Right lobe of liver (tissue), 6 donors: ENCODE measurements at regions not wholly inside any gene's neighbourhood (a gene's known extent, or its start where the extent isn't known, plus 50 kb on each side); places are given as distances from the start of the nearest gene placed in this dataset.
A peak's percentile ranks its signal among the peaks of the same experiment; 100 is the strongest.
"Not testable (repeated sequence)": the region's sequence is repeated elsewhere in the genome, so short reads cannot be mapped to it uniquely, and the experiment has no call there.

Source experiments
- ATAC-seq, 4 donors: fragments of 200-7000 bp; cut with Tn5 transposase; one replicate each; pipeline ENCODE4 v1.9.1; 2020; ENCODE audit warnings: mild to moderate bottlenecking in 4 of 4, moderate library complexity in 4 of 4
- DNase-seq, 3 donors: peaks; one replicate each; pipeline ENCODE4 v3.0.0-alpha.2; 2020
- H3K27ac ChIP-seq, 3 donors: fragments of 200-600 bp; one replicate each; pipeline ENCODE4 v1.8.0; 2022
- H3K27me3 ChIP-seq, 2 donors: fragments of 200-600 bp; one replicate each; pipeline ENCODE4 v1.8.0; 2022
- H3K36me3 ChIP-seq, 4 donors: fragments of 200-600 bp; sonication (generic) in 1 of 4; one replicate each; pipeline versions ENCODE4 v1.5.1 to v1.8.0; 2017 to 2022; ENCODE audit warnings: control low read depth in 1 of 4
- H3K4me1 ChIP-seq, 4 donors: fragments of 200-600 bp; sonication (generic) in 1 of 4; one replicate each; pipeline versions ENCODE4 v1.5.1 to v1.8.0; 2017 to 2022; ENCODE audit warnings: control low read depth in 1 of 4
- H3K4me3 ChIP-seq, 3 donors: fragments of 200-600 bp; one replicate each; pipeline ENCODE4 v1.8.0; 2022
- H3K9me3 ChIP-seq, 4 donors: fragments of 200-600 bp; sonication (generic) in 1 of 4; one replicate each; pipeline versions ENCODE4 v1.5.1 to v1.8.0; 2017 to 2022; ENCODE audit warnings: control low read depth in 1 of 4
- POLR2A ChIP-seq: fragments of 450-650 bp; IDR thresholded peaks from one replicate; pipeline ENCODE4 v1.6.1; 2017; ENCODE audit warnings: antibody characterized with exemption, mild to moderate bottlenecking
- WGBS: methylation state at CpG from one replicate; pipeline ENCODE4 v1.1.6; 2018; ENCODE audit warnings: low coverage, low lambda C conversion rate; ENCODE audit not compliant: insufficient coverage; ENCODE audit errors: missing lambda C conversion rate; 5-methylcytosine and 5-hydroxymethylcytosine counted together
- intact Hi-C, 2 donors: fragments of 100-400 bp; cut with DNase I; formaldehyde crosslinking; loops; one replicate each; pipeline versions ENCODE4 v1.11.2 to v1.14.1; 2022
- TF ChIP-seq, protein P1 (sequence below), 4 donors: fragments of 200-600 bp in 3 of 4; fragments of 450-650 bp in 1 of 4; IDR thresholded peaks; one replicate each; pipeline versions ENCODE4 v1.5.1 to v1.8.0; 2016 to 2022; ENCODE audit warnings: antibody characterized with exemption in 4 of 4, mild to moderate bottlenecking in 2 of 4
- donor health status: DM: no; HTN: yes; CAD: no.
- donor health status: DM: no; HTN: no; CAD: no.
- donor health status: DM: no; HTN: no; CAD: no.
- donor health status: DM: no; HTN: yes; CAD: no.
- donor health status: DM: no; HTN: yes; CAD: no.

GRCh38 chr2:103387888-103388287, 626.1 kb downstream of the TMEM182 start:
- ATAC-seq (peak in 1 of 4 donors; percentile 68), DNase-seq (no peak)
- Histone ChIP-seq H3K4me1 (no peaks in the 10 kb centered on the region), H3K36me3 (no peaks in the 10 kb centered on the region), H3K27ac (no peak overlapping the region), H3K27me3 (no peaks in the 10 kb centered on the region), H3K9me3 (no peaks in the 10 kb centered on the region), H3K4me3 (no peak overlapping the region)
- intact Hi-C loops: no loop called here
- 40% methylated on average over 5 of the region's 5 CpGs for WGBS
- TF ChIP-seq POLR2A: no peak
- TF ChIP-seq, protein P1, sequence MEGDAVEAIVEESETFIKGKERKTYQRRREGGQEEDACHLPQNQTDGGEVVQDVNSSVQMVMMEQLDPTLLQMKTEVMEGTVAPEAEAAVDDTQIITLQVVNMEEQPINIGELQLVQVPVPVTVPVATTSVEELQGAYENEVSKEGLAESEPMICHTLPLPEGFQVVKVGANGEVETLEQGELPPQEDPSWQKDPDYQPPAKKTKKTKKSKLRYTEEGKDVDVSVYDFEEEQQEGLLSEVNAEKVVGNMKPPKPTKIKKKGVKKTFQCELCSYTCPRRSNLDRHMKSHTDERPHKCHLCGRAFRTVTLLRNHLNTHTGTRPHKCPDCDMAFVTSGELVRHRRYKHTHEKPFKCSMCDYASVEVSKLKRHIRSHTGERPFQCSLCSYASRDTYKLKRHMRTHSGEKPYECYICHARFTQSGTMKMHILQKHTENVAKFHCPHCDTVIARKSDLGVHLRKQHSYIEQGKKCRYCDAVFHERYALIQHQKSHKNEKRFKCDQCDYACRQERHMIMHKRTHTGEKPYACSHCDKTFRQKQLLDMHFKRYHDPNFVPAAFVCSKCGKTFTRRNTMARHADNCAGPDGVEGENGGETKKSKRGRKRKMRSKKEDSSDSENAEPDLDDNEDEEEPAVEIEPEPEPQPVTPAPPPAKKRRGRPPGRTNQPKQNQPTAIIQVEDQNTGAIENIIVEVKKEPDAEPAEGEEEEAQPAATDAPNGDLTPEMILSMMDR (IDR thresholded peaks at IDR 0.05): no peak

DNA sequence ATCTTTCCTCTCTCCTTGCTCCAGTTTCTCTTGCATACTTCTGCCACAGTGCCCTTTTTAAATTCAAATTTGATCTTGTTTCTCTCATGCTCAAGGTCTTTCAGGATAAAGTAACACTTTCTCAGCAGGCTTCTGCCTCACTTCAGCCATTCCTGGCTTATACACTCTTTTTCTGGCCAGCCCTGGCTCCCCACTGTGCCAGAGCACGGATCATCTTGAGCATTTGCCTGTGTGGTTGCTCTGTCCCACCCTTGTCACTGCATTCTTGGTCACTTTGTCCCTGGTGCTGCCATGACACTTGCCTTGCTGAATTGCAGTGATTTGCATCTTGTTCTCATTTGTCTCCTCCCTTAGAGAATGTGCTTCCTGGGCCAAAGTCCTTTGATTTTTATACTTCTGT, 634.3 kb downstream of the TMEM182 start:
- Histone ChIP-seq H3K9me3 (no peaks in the 10 kb centered on the region), H3K4me1 (no peaks in the 10 kb centered on the region), H3K27ac (no peak overlapping the region), H3K4me3 (no peak overlapping the region), H3K36me3 (no peaks in the 10 kb centered on the region), H3K27me3 (no peaks in the 10 kb centered on the region)
- TF ChIP-seq, protein P1 (IDR thresholded peaks at IDR 0.05): no peak
- TF ChIP-seq POLR2A: no peak
- intact Hi-C loops: no loop called here
- WGBS: 10% methylated on average over 1 of the region's 1 CpG
- ATAC-seq: no peak
- no peak for DNase-seq

DNA sequence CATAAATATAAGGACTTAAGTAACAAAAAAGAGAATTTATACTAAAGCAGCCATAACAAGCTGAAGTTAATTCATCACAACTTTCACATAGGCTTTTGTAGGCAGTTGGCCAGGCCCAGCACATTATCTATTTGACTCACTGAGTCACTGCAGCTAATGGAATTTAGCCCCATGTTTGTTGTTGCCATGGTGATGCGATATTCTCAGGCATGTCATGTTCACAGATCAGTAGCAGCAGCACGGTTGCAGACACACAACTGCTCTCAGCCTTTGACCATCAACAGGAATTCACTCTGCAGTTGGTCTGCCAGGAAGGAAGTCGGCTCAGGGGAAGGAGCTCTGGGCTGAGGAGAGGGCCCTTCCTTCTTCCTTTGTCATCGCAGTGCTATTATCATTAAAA, 639.8 kb downstream of the TMEM182 start:
- TF ChIP-seq POLR2A: no peak
- TF ChIP-seq, protein P1 (IDR thresholded peaks at IDR 0.05): no peak
- Histone ChIP-seq H3K4me3 (no peak overlapping the region), H3K27ac (no peak overlapping the region), H3K4me1 (no peaks in the 10 kb centered on the region), H3K27me3 (no peaks in the 10 kb centered on the region), H3K36me3 (no peaks in the 10 kb centered on the region), H3K9me3 (no peaks in the 10 kb centered on the region)
- ATAC-seq (peak; percentile 81 to 97 (median 92)), DNase-seq (peak in 1 of 3 donors; percentile 35)
- intact Hi-C loops: no loop called here
- 18% methylated on average over 4 of the region's 4 CpGs for WGBS

DNA sequence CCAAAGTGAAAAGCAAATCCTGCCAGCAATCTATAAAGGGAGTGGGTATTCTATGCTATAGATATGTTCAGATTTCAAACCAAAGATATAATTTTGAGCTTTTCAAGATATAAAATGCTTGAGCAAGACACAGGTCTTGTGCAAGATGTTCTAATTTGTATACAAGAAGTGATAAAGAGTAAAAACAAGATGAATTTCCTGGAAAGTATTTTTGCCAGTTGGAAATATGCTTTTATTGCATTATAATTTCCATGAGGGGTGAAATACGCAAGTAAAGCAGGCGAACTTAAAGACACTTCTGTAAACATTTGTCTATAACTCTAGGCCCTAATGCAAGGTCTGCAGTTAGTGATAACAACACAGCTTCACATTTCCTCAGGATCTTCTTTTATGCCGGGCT, 640.5 kb downstream of the TMEM182 start:
- no peaks in the 10 kb centered on the region for H3K27me3 ChIP-seq
- intact Hi-C loops: no loop called here
- DNase-seq (no peak), ATAC-seq (no peak)
- no peaks in the 10 kb centered on the region for H3K4me1 ChIP-seq
- no peak overlapping the region for H3K27ac ChIP-seq
- TF ChIP-seq, protein P1 (IDR thresholded peaks at IDR 0.05): no peak
- TF ChIP-seq POLR2A: no peak
- no peaks in the 10 kb centered on the region for H3K9me3 ChIP-seq
- no peak overlapping the region for H3K4me3 ChIP-seq
- no peaks in the 10 kb centered on the region for H3K36me3 ChIP-seq
- 39% methylated on average over 2 of the region's 3 CpGs for WGBS

DNA sequence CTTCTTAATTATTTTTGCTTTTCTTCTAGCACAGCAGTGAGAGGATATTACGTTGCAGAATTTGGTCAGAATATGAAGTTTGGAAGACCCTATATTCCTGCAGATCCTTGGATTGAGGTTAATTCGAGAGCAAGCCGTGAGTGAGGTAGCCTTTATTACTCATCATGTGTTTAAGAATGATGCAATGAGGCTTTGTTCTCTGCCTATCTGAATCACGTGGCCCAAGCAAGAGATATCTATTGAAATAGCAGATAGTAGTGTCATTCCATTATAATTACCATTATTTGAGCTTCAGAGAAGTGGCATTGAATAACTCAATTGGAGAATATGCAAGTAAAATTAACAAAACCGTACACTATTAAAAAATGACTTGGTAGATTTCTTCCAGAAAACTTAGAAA, 641.1 kb downstream of the TMEM182 start:
- H3K4me3 ChIP-seq: no peak overlapping the region
- H3K36me3 ChIP-seq: no peaks in the 10 kb centered on the region
- no peaks in the 10 kb centered on the region for H3K27me3 ChIP-seq
- DNase-seq: no peak
- no peak for TF ChIP-seq POLR2A
- TF ChIP-seq, protein P1 (IDR thresholded peaks at IDR 0.05): no peak
- no peak overlapping the region for H3K27ac ChIP-seq
- H3K9me3 ChIP-seq: no peaks in the 10 kb centered on the region
- no peaks in the 10 kb centered on the region for H3K4me1 ChIP-seq
- WGBS: 54% methylated on average over 5 of the region's 5 CpGs
- ATAC-seq: no peak
- intact Hi-C loops: no loop called here

GRCh38 chr2:103403388-103403787, 641.6 kb downstream of the TMEM182 start:
- H3K9me3 ChIP-seq, H3K4me1 ChIP-seq, H3K36me3 ChIP-seq, H3K27me3 ChIP-seq, ATAC-seq, H3K4me3 ChIP-seq, DNase-seq, intact Hi-C loops, H3K27ac ChIP-seq: not testable (repeated sequence)
- WGBS: 73% methylated on average over 5 of the region's 5 CpGs
